ENCODE measurements at regions not wholly inside any gene's neighbourhood (a gene's known extent, or its start where the extent isn't known, plus 50 kb on each side); places are given as distances from the start of the nearest gene placed in this dataset.

DNA sequence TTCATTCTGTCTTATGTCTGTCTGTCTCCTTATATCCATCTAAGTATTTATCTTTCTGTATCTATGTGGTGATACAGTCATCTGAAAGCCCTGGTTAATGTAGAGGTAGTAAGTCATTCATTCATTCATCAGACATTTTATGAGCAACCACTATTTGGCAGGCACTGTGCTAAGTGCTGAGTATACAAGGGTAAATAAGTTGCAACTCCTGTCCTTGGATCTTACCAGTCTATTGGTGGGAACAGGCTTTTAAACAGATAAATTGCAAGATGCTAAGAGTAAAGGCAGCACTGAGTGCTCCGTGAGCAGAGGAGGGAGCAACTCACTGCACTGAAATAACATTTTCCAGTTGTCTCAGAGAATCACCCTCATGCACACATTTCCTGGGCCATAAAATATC, 68.6 kb downstream of the TMEM30B start:
- TF ChIP-seq, protein P1, sequence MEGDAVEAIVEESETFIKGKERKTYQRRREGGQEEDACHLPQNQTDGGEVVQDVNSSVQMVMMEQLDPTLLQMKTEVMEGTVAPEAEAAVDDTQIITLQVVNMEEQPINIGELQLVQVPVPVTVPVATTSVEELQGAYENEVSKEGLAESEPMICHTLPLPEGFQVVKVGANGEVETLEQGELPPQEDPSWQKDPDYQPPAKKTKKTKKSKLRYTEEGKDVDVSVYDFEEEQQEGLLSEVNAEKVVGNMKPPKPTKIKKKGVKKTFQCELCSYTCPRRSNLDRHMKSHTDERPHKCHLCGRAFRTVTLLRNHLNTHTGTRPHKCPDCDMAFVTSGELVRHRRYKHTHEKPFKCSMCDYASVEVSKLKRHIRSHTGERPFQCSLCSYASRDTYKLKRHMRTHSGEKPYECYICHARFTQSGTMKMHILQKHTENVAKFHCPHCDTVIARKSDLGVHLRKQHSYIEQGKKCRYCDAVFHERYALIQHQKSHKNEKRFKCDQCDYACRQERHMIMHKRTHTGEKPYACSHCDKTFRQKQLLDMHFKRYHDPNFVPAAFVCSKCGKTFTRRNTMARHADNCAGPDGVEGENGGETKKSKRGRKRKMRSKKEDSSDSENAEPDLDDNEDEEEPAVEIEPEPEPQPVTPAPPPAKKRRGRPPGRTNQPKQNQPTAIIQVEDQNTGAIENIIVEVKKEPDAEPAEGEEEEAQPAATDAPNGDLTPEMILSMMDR (IDR thresholded peaks at IDR 0.05) = no peak
- TF ChIP-seq POLR2A (IDR thresholded peaks at IDR 0.05) (no peak), POLR2AphosphoS5 (IDR thresholded peaks at IDR 0.05) (no peak), EP300 (IDR thresholded peaks at IDR 0.05) (no peak)

Measured in upper lobe of left lung (tissue), 4 donors.